ENCODE measurements at regions not wholly inside any gene's neighbourhood (a gene's known extent, or its start where the extent isn't known, plus 50 kb on each side); places are given as distances from the start of the nearest gene placed in this dataset.

- no peak for ATAC-seq
- Histone ChIP-seq H3K9me3 (no peaks in the 10 kb centered on the region), H3K4me3 (no peak overlapping the region), H3K36me3 (no peaks in the 10 kb centered on the region), H3K4me1 (no peaks in the 10 kb centered on the region), H3K27ac (no peak overlapping the region), H3K27me3 (no peaks in the 10 kb centered on the region)
- TF ChIP-seq CTCF (IDR thresholded peaks at IDR 0.05) (no peak), EP300 (IDR thresholded peaks at IDR 0.05) (no peak), POLR2A (IDR thresholded peaks at IDR 0.05) (no peak), POLR2AphosphoS5 (IDR thresholded peaks at IDR 0.05) (no peak)
- 30 to 35% methylated on average over 5 of the region's 6 CpGs for WGBS, 2 donors (ENCODE audit: low coverage in 1 of 2)
Measured at GRCh38 chr1:90534663-90535295, 182.3 kb downstream of the BARHL2 start.

- 69 to 73% methylated on average over 4 to 6 of the region's 6 CpGs for WGBS, 2 donors (ENCODE audit: low coverage in 1 of 2)
- H3K36me3 ChIP-seq, result no peaks in the 10 kb centered on the region
Measured at GRCh38 chr1:90534116-90534515, 183.0 kb downstream of the BARHL2 start.

GRCh38 chr1:90526954-90527353 is 190.1 kb downstream of the BARHL2 start:
- ATAC-seq, result no peak
- Histone ChIP-seq H3K9me3 (no peaks in the 10 kb centered on the region), H3K27me3 (no peaks in the 10 kb centered on the region), H3K4me1 (no peaks in the 10 kb centered on the region), H3K36me3 (no peaks in the 10 kb centered on the region), H3K4me3 (no peak overlapping the region), H3K27ac (no peak overlapping the region)
- TF ChIP-seq POLR2A (IDR thresholded peaks at IDR 0.05) (no peak), CTCF (IDR thresholded peaks at IDR 0.05) (no peak), EP300 (IDR thresholded peaks at IDR 0.05) (no peak), POLR2AphosphoS5 (IDR thresholded peaks at IDR 0.05) (no peak)

More at GRCh38 chr1:90534116-90534515, 183.0 kb downstream of the BARHL2 start:
- Histone ChIP-seq H3K9me3 (no peaks in the 10 kb centered on the region), H3K27me3 (no peaks in the 10 kb centered on the region), H3K4me1 (no peaks in the 10 kb centered on the region), H3K27ac (no peak overlapping the region), H3K4me3 (no peak overlapping the region)
- TF ChIP-seq POLR2AphosphoS5 (IDR thresholded peaks at IDR 0.05) (no peak), CTCF (IDR thresholded peaks at IDR 0.05) (no peak), EP300 (IDR thresholded peaks at IDR 0.05) (no peak), POLR2A (IDR thresholded peaks at IDR 0.05) (no peak)
- no peak for ATAC-seq

- Histone ChIP-seq H3K27ac (no peak overlapping the region), H3K27me3 (no peaks in the 10 kb centered on the region), H3K36me3 (no peaks in the 10 kb centered on the region), H3K4me3 (no peak overlapping the region), H3K4me1 (no peaks in the 10 kb centered on the region), H3K9me3 (no peaks in the 10 kb centered on the region)
- TF ChIP-seq EP300 (IDR thresholded peaks at IDR 0.05) (no peak), POLR2A (IDR thresholded peaks at IDR 0.05) (no peak), CTCF (IDR thresholded peaks at IDR 0.05) (no peak), POLR2AphosphoS5 (IDR thresholded peaks at IDR 0.05) (no peak)
- no peak for ATAC-seq
Measured at GRCh38 chr1:90522432-90522831, 194.7 kb downstream of the BARHL2 start.

- H3K27ac ChIP-seq, result no peak overlapping the region
- no peak overlapping the region for H3K4me3 ChIP-seq
- ATAC-seq, result no peak
- WGBS, 2 donors (ENCODE audit: low coverage in 1 of 2), result 88 to 94% methylated on average over 2 to 4 of the region's 5 CpGs
- H3K4me1 ChIP-seq, result no peaks in the 10 kb centered on the region
- no peaks in the 10 kb centered on the region for H3K9me3 ChIP-seq
- no peaks in the 10 kb centered on the region for H3K27me3 ChIP-seq
- TF ChIP-seq EP300 (IDR thresholded peaks at IDR 0.05), result no peak
- TF ChIP-seq POLR2A (IDR thresholded peaks at IDR 0.05), result no peak
- no peak for TF ChIP-seq CTCF (IDR thresholded peaks at IDR 0.05)
- no peak for TF ChIP-seq POLR2AphosphoS5 (IDR thresholded peaks at IDR 0.05)
- no peaks in the 10 kb centered on the region for H3K36me3 ChIP-seq
Measured at GRCh38 chr1:90513956-90514355, 203.1 kb downstream of the BARHL2 start.

Data from gastroesophageal sphincter (tissue), 4 donors.